HepG2 (cell line): ENCODE measurements at regions not wholly inside any gene's neighbourhood (a gene's known extent, or its start where the extent isn't known, plus 50 kb on each side); places are given as distances from the start of the nearest gene placed in this dataset.

Source experiments
- ATAC-seq: fragments of 200-7000 bp; cut with Tn5 transposase; 3 replicates; pipeline ENCODE4 v1.9.1; 2020; ENCODE audit warnings: mild to moderate bottlenecking, moderate library complexity
- BruUV-seq: library from RNA; stranded (reverse); fragments of 400-500 nt; replicated peaks from 2 replicates; lab custom pipeline; 2021; lab: Mats Ljungman, UMichigan
- CTCF ChIA-PET: fragments of 300-600 bp; formaldehyde crosslinking; extraction: SDS; loops from one replicate; lab custom pipeline; 2021; ENCODE audit warnings: low total read pairs, inconsistent platforms, low intra/inter-chr PET ratio; lab: Yijun Ruan, JAX
- POLR2A ChIA-PET: fragments of 350-600 bp; sonication (Branson Sonifier 250); formaldehyde crosslinking; loops from one replicate; lab custom pipeline; 2020; ENCODE audit warnings: antibody characterized with exemption, inconsistent platforms; lab: Yijun Ruan, JAX
- DNase-seq: peaks from one replicate; pipeline ENCODE4 v3.0.0-alpha.2; 2015; ENCODE audit warnings: low spot score
- FAIRE-seq: peaks from 3 replicates; lab custom pipeline; 2011; peaks lifted over from hg19 to GRCh38; lab: Jason Lieb, UNC
- H2AFZ ChIP-seq: one replicate; pipeline ENCODE4 v1.6.1; 2011; ENCODE audit warnings: low read length, inconsistent platforms
- H3K27ac ChIP-seq: fragments of 300-600 bp; 3 replicates; pipeline ENCODE4 v1.8.0; 2011; ENCODE audit warnings: mixed run types, mild to moderate bottlenecking, mixed read lengths, low read length, inconsistent platforms; ENCODE audit not compliant: insufficient read depth; ENCODE audit errors: extremely low read length
- H3K27me3 ChIP-seq, 2 experiments: fragments of 200-600 bp in 1 of 2; 2 replicates in 1 of 2; 3 replicates in 1 of 2; pipeline versions ENCODE4 v1.6.0 to v1.8.0; 2011; ENCODE audit warnings: low read length in 2 of 2, mild to moderate bottlenecking in 2 of 2, moderate library complexity in 2 of 2, inconsistent platforms in 1 of 2; ENCODE audit not compliant: insufficient read depth in 2 of 2, control insufficient read depth in 1 of 2
- H3K36me3 ChIP-seq, 2 experiments: fragments of 200-600 bp in 1 of 2; replicated peaks in 1 of 2; 2 replicates in 1 of 2; 3 replicates in 1 of 2; pipeline versions ENCODE4 v1.5.1 to v1.8.0; 2011; ENCODE audit warnings: low read length in 2 of 2, inconsistent platforms in 1 of 2; ENCODE audit not compliant: insufficient read depth in 2 of 2, control insufficient read depth in 1 of 2
- H3K4me1 ChIP-seq: 2 replicates; pipeline ENCODE4 v1.5.1; 2012; ENCODE audit warnings: low read length, inconsistent platforms; ENCODE audit not compliant: insufficient read depth
- H3K4me2 ChIP-seq: 2 replicates; pipeline ENCODE4 v1.6.0; 2011; ENCODE audit warnings: low read depth, low read length, inconsistent platforms
- H3K4me3 ChIP-seq, 3 experiments: fragments of 200-600 bp in 1 of 3; sonication (generic), shearing (Covaris generic) in 1 of 3; replicated peaks in 1 of 3; 2 replicates each; pipeline ENCODE4 v1.5.1; 2011 to 2016; ENCODE audit warnings: low read length in 3 of 3, inconsistent platforms in 2 of 3, low read depth in 2 of 3, mild to moderate bottlenecking in 2 of 3, control low read depth in 1 of 3, mixed read lengths in 1 of 3; ENCODE audit not compliant: insufficient read depth in 1 of 3
- H3K79me2 ChIP-seq: one replicate; pipeline ENCODE4 v1.6.1; 2011; ENCODE audit warnings: low read length, inconsistent platforms; ENCODE audit not compliant: insufficient read depth
- H3K9ac ChIP-seq: 2 replicates; pipeline ENCODE4 v1.6.0; 2011; ENCODE audit warnings: mild to moderate bottlenecking, low read depth, low read length, inconsistent platforms; ENCODE audit not compliant: insufficient read depth
- H3K9me3 ChIP-seq: 2 replicates; pipeline ENCODE4 v1.5.1; 2012; ENCODE audit warnings: mild to moderate bottlenecking, low read length
- H4K20me1 ChIP-seq: 2 replicates; pipeline ENCODE4 v1.6.0; 2011; ENCODE audit warnings: inconsistent platforms, mild to moderate bottlenecking, low read length, moderate library complexity; ENCODE audit not compliant: insufficient read depth
- EED ChIP-seq: sonication (generic); formaldehyde crosslinking; IDR thresholded peaks from 2 replicates; pipeline ENCODE4 v1.5.0; 2020; ENCODE audit warnings: mild to moderate bottlenecking, missing genetic modification reagents
- JUND ChIP-seq: sonication (generic); formaldehyde crosslinking; IDR thresholded peaks from 2 replicates; pipeline ENCODE4 v1.8.0; 2022; ENCODE audit warnings: mild to moderate bottlenecking, missing genetic modification reagents
- PCBP2 ChIP-seq: fragments of 200-400 bp; formaldehyde crosslinking; optimal IDR thresholded peaks from 2 replicates; pipeline ENCODE3; 2018; ENCODE audit warnings: low read length, low read depth; ENCODE audit not compliant: poor library complexity, severe bottlenecking
- SALL1 ChIP-seq: sonication (generic); formaldehyde crosslinking; IDR thresholded peaks from 2 replicates; pipeline ENCODE4 v1.8.0; 2022; ENCODE audit warnings: mild to moderate bottlenecking, missing genetic modification reagents
- THRA ChIP-seq: sonication (generic); formaldehyde crosslinking; IDR thresholded peaks from 2 replicates; pipeline ENCODE4 v1.4.0; 2020; ENCODE audit warnings: missing genetic modification reagents, borderline replicate concordance
- TOE1 ChIP-seq: sonication (generic); formaldehyde crosslinking; IDR thresholded peaks from 2 replicates; pipeline ENCODE4 v1.4.0; 2020; ENCODE audit warnings: mild to moderate bottlenecking, missing genetic modification reagents
- TP53 ChIP-seq: sonication (generic); formaldehyde crosslinking; conservative IDR thresholded peaks from 2 replicates; pipeline ENCODE4 v1.4.0; 2020; ENCODE audit warnings: missing genetic modification reagents
- ZNF260 ChIP-seq: sonication (generic); formaldehyde crosslinking; IDR thresholded peaks from 2 replicates; pipeline ENCODE4 v1.4.0; 2020; ENCODE audit warnings: missing genetic modification reagents, low read depth, mild to moderate bottlenecking, borderline replicate concordance
- ZNF33B ChIP-seq: sonication (generic); formaldehyde crosslinking; IDR thresholded peaks from 2 replicates; pipeline ENCODE4 v1.5.1; 2020; ENCODE audit warnings: mild to moderate bottlenecking, missing genetic modification reagents
- ZNF44 ChIP-seq: sonication (generic); formaldehyde crosslinking; IDR thresholded peaks from 2 replicates; pipeline ENCODE4 v1.5.1; 2020; ENCODE audit warnings: mild to moderate bottlenecking, missing genetic modification reagents
- ZNF703 ChIP-seq: sonication (generic); formaldehyde crosslinking; IDR thresholded peaks from 2 replicates; pipeline ENCODE4 v1.5.1; 2020; ENCODE audit warnings: missing genetic modification reagents, mild to moderate bottlenecking, moderate library complexity, borderline replicate concordance
- ZNF740 ChIP-seq: sonication (generic); formaldehyde crosslinking; IDR thresholded peaks from 2 replicates; pipeline ENCODE4 v1.4.0; 2020; ENCODE audit warnings: missing genetic modification reagents
- ZSCAN12 ChIP-seq: sonication (generic); formaldehyde crosslinking; IDR thresholded peaks from 2 replicates; pipeline ENCODE4 v1.9.0; 2021; ENCODE audit warnings: mild to moderate bottlenecking, missing genetic modification reagents
- WGBS: methylation state at CpG from one replicate; pipeline ENCODE4 v1.1.6; 2017; ENCODE audit warnings: low lambda C conversion rate; 5-methylcytosine and 5-hydroxymethylcytosine counted together
- in situ Hi-C: cut with HindIII; loops from 2 replicates; pipeline ENCODE4 v1.10.0; 2017; ENCODE audit warnings: low pct_unique_long_range_greater_than_20kb; ENCODE audit not compliant: extremely low pct_ligation_motif_present
- intact Hi-C: fragments of 100-400 bp; cut with micrococcal nuclease; formaldehyde crosslinking; loops from one replicate; pipeline ENCODE4 v1.10.0; 2022; ENCODE audit not compliant: unreplicated experiment

GRCh38 chr21:26708223-26708800, 135.2 kb upstream of the CYYR1 start:
- WGBS, result 23% methylated on average over 3 of the region's 3 CpGs
- no peak overlapping the region for H2AFZ ChIP-seq
- no peaks in the 10 kb centered on the region for H3K27me3 ChIP-seq
- H4K20me1 ChIP-seq, result no peaks in the 10 kb centered on the region
- no peak overlapping the region for H3K4me2 ChIP-seq
- intact Hi-C loops (no loop called here), in situ Hi-C loops (no loop called here)
- ChIA-PET CTCF (no interaction called here), POLR2A (no interaction called here)
- no peak for FAIRE-seq
- no peaks in the 10 kb centered on the region for H3K79me2 ChIP-seq
- no TSS peak for BruUV-seq
- H3K9me3 ChIP-seq, result peaks cover 43% of the 10 kb centered on the region
- no peak for DNase-seq
- no peak overlapping the region for H3K9ac ChIP-seq
- TF ChIP-seq SALL1, result no peak
- no peak for TF ChIP-seq JUND (CRISPR knock-in tag)
- no peak for TF ChIP-seq ZNF44 (CRISPR knock-in tag)
- no peak for TF ChIP-seq ZSCAN12 (CRISPR knock-in tag)
- no peak for TF ChIP-seq THRA (CRISPR knock-in tag)
- TF ChIP-seq ZNF740 (CRISPR knock-in tag), result no peak
- no peak for TF ChIP-seq PCBP2
- TF ChIP-seq TOE1, result no peak
- TF ChIP-seq TP53 (CRISPR knock-in tag), result no peak
- TF ChIP-seq ZNF703 (CRISPR knock-in tag), result no peak
- TF ChIP-seq EED, result no peak
- no peak for TF ChIP-seq ZNF260 (CRISPR knock-in tag)
- no peak for TF ChIP-seq ZNF33B (CRISPR knock-in tag)
- H3K36me3 ChIP-seq, result no peaks in the 10 kb centered on the region
- H3K27ac ChIP-seq, result no peak overlapping the region
- H3K4me1 ChIP-seq, result no peaks in the 10 kb centered on the region
- ATAC-seq, result no peak
- no peak overlapping the region for H3K4me3 ChIP-seq
